Right kidney (tissue), 1 donor: ENCODE measurements at regions not wholly inside any gene's neighbourhood (a gene's known extent, or its start where the extent isn't known, plus 50 kb on each side); places are given as distances from the start of the nearest gene placed in this dataset.

Experiments
- DNase-seq: peaks from one replicate; pipeline ENCODE4 v3.0.0-alpha.2; 2016

DNA sequence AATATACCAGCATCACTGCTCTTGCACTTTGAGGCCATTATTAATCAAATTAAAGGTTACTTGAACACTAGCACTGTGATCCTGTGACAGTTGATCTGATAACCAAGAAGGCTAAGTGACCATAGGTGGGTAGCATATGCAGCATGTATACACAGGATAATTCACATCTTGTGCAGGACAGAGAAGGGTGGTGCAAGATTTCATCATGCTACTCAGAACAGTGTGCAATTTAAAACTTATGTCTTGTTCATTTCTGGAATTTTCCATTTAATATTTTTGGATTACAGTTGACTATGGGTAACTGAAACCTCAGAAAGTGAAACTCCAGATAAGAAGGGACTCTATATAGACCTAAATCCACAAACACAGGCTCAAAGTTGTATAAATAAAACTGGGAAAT, 78.2 kb upstream of the PDE5A start:
- no peak for DNase-seq

DNA sequence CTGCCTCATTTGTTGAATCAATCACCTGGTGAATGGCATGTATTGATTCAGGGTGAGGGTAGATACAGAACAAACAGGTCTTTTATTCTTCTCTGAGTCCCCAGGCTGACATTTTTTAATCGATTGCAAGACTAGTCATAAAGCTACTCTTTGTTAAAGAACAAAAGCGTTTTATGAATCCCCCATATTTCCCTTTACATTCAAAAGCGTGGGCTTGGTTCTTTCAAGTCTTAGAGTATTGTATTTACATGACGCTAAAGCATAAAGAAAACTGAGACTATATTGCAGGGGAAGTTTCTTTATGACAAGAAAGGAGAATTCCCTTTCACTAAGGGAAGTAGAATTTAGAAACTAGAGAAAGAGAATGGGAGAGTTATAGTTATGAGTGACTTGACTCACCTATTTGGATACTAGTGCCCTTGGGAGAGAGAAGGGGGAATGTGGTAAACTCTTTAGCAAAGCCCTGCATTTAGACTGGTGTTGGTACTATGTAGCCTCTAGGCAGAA, 69.3 kb upstream of the PDE5A start:
- DNase-seq: no peak

GRCh38 chr4:119696963-119697362, 68.4 kb upstream of the PDE5A start:
- DNase-seq: no peak

DNA sequence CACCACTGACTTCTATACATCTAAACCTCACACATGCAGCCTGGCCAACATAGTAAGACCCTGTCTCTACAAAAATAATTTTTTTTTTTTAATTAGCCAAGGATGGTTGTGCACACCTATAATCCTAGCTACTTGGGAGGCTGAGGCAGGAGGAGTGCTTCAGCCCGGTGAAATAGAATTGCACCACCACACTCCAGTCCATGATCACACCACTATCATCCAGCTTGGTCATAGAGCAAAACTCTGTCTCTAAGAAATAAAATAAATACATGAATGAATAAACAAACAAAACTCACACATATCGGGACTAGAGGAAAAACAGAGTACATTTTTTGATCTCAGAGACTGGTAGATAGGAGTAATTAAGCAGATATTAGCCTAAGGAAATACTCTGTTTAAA, 66.6 kb upstream of the PDE5A start:
- no peak for DNase-seq

GRCh38 chr4:119693126-119693525, 64.5 kb upstream of the PDE5A start:
- no peak for DNase-seq

GRCh38 chr4:119692001-119692400, 63.4 kb upstream of the PDE5A start:
- DNase-seq: no peak

DNA sequence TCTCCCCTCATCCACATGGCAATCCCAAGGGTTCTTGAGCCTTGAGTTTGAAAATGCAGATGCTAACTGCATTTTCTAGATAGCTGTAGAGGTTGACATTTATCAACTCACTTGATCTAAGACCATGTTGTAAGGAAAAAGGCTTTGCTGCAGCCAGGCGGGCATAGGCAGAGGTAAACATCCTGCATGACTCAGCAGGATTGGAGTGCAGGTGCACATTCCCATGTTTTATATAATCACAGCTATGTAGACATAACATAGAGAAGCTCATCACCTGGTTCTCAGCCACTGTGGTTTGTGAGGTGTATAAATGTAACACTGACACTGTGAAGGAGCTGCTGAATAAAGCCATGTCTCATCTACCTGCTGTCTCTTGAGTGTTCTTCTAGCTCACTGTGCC, 62.3 kb upstream of the PDE5A start:
- DNase-seq: no peak

DNA sequence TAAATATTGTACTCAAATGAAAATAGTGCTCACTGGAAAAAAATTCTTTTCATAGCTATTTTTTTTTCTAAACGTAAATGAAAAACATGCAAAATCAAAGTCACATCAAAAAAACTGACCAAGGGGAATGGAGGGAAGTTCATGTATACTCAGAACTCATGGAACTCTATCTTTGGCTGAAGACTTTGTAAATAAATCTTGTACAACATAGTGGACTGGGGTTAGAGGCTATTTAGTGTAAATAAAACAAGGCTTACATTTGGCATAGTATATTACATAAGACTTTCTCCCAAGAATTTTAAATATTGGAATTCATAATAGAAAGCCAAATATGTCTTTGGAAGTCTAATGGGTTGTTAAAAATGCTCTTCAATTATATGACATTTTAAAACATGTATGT, 59.8 kb upstream of the PDE5A start:
- no peak for DNase-seq

DNA sequence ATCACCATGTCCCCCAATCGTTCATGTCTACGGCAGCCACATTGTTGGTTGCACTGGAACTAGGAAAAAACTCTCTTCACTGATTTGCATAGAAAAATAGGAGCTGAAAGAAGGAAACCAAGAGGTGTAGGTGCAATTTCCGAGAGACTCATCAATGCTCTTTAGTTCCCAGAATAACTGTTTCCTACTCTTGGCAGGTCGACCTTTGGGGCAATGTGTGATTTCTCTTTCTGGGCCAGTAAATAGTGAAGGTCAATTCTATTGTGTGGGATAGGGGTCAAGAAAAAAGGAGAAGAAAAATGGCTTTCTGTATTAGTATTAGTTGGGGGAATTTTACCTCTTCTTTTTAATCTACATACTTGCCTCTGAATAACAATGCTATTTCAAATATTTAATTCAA, 55.9 kb upstream of the PDE5A start:
- DNase-seq: no peak

GRCh38 chr4:119683518-119683917, 54.9 kb upstream of the PDE5A start:
- DNase-seq: no peak

GRCh38 chr4:119682099-119682498, 53.5 kb upstream of the PDE5A start:
- DNase-seq: no peak

DNA sequence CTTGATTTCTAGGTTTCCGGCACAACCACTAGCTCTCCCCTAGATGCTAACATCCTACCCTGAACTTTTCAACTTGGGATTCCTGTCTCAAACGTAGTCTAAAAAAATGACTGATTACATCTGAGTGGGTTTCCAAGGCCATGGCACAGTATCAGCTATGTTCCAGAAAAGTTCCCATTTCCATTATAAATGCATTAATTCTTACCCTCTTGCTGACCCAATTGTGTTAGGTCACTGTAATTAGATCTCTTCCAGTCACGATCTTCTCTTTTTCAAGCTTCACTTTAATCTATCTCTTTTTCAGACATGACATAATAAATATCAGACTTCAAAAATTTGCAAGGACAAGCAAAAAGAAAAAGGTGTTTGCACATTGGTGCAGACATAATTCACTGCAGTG, 50.6 kb upstream of the PDE5A start:
- no peak for DNase-seq

GRCh38 chr4:119678761-119679160, 50.2 kb upstream of the PDE5A start:
- no peak for DNase-seq
